Cardiac muscle cell (in vitro differentiated cells and primary cell): ENCODE measurements at regions not wholly inside any gene's neighbourhood (a gene's known extent, or its start where the extent isn't known, plus 50 kb on each side); places are given as distances from the start of the nearest gene placed in this dataset.
A peak's percentile ranks its signal among the peaks of the same experiment; 100 is the strongest.

Source experiments
- DNase-seq, 2 donors: peaks; one replicate each; pipeline versions ENCODE4 v3.0.0 to v3.0.0-alpha.2; 2010 to 2017; ENCODE audit warnings: low read depth in 1 of 2, low spot score in 1 of 2
- H3K27ac ChIP-seq: fragments of 200-600 bp; sonication (generic); 2 replicates; pipeline ENCODE4 v1.5.1; 2016
- H3K27me3 ChIP-seq: fragments of 200-600 bp; sonication (generic); 2 replicates; pipeline ENCODE4 v1.6.0; 2016; ENCODE audit warnings: control low read depth
- H3K36me3 ChIP-seq: fragments of 200-600 bp; sonication (generic); 2 replicates; pipeline ENCODE4 v1.5.1; 2016; ENCODE audit warnings: control low read depth
- H3K4me1 ChIP-seq: fragments of 200-600 bp; sonication (generic); 2 replicates; pipeline ENCODE4 v1.8.1; 2017; ENCODE audit warnings: low read depth, mild to moderate bottlenecking, mixed run types
- H3K4me3 ChIP-seq: fragments of 200-600 bp; sonication (generic); 2 replicates; pipeline ENCODE4 v1.5.1; 2016; ENCODE audit warnings: mild to moderate bottlenecking
- H3K9me3 ChIP-seq: fragments of 200-600 bp; sonication (generic); 2 replicates; pipeline ENCODE4 v1.5.1; 2017; ENCODE audit warnings: low read depth, mild to moderate bottlenecking, control low read depth
- CTCF ChIP-seq: IDR thresholded peaks from 2 replicates; pipeline ENCODE4 v1.5.1; 2012; ENCODE audit warnings: low read depth, mild to moderate bottlenecking, low read length

GRCh38 chr12:46535907-46536306 is 163.3 kb upstream of the SLC38A2 start:
- H3K27me3 ChIP-seq, result no peaks in the 10 kb centered on the region
- peak in 1 of 2 donors; percentile 46 for DNase-seq

DNA sequence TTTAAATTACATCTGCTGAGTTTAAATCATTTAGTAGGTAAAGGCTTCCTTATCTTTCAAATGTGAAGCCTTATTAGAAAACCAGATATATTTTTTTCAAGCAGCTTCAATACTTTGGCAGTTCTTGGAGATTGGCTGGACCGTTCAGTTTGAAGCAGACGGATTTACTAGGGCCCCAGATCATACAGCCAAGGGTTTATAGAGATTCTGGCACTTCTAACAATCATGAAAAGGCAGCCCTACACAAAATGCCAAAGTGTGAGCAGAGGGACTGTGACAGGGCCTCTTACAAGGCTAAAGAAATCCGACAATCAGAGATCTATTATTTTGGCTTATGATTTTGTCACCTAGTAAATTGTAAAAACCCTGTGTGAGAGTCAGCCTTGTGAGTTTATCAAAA is 162.8 kb upstream of the SLC38A2 start:
- Histone ChIP-seq H3K36me3 (no peaks in the 10 kb centered on the region), H3K4me1 (peaks cover 35% of the 10 kb centered on the region), H3K27ac (peak overlapping the region; percentile 91), H3K9me3 (no peaks in the 10 kb centered on the region), H3K4me3 (no peak overlapping the region), H3K27me3 (no peaks in the 10 kb centered on the region)
- no peak for TF ChIP-seq CTCF
- peak in 1 of 2 donors; percentile 48 for DNase-seq

More at GRCh38 chr12:46535907-46536306, 163.3 kb upstream of the SLC38A2 start:
- H3K27ac ChIP-seq, result peak overlapping the region; percentile 91
- no peaks in the 10 kb centered on the region for H3K36me3 ChIP-seq
- peaks cover 35% of the 10 kb centered on the region for H3K4me1 ChIP-seq
- no peaks in the 10 kb centered on the region for H3K9me3 ChIP-seq
- no peak overlapping the region for H3K4me3 ChIP-seq
- no peak for TF ChIP-seq CTCF

GRCh38 chr12:46534327-46534840 is 161.8 kb upstream of the SLC38A2 start:
- peaks cover 35% of the 10 kb centered on the region for H3K4me1 ChIP-seq
- DNase-seq, result peak in 1 of 2 donors; percentile 69
- H3K27ac ChIP-seq, result peak overlapping the region; percentile 91
- H3K27me3 ChIP-seq, result no peaks in the 10 kb centered on the region
- H3K36me3 ChIP-seq, result no peaks in the 10 kb centered on the region
- no peak overlapping the region for H3K4me3 ChIP-seq
- H3K9me3 ChIP-seq, result no peaks in the 10 kb centered on the region
- no peak for TF ChIP-seq CTCF

DNA sequence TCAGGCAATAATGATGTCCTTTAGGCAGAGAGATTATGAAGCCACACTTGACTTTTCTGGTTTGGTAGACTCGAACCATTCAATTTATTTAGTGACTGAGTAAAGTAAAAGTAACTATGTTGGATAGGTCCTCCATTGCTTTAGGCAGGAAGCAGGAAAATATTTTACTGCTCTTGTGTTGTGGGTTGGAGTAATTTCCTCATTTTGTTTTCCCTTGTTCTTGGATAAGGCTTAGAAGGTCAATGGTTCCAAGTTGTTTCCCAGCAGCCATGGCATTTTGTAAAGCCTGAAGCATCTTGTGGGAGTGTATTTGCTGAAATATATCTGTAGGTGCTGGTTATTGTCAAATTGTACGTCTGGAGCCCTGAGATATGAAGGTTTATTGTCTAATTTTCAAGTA is 161.2 kb upstream of the SLC38A2 start:
- peak in 1 of 2 donors; percentile 73 for DNase-seq
- no peaks in the 10 kb centered on the region for H3K9me3 ChIP-seq
- no peaks in the 10 kb centered on the region for H3K36me3 ChIP-seq
- TF ChIP-seq CTCF, result no peak
- H3K4me3 ChIP-seq, result no peak overlapping the region
- H3K27me3 ChIP-seq, result no peaks in the 10 kb centered on the region
- peak overlapping the region; percentile 91 for H3K27ac ChIP-seq
- H3K4me1 ChIP-seq, result peaks cover 34% of the 10 kb centered on the region

GRCh38 chr12:46531804-46532203 is 159.2 kb upstream of the SLC38A2 start:
- DNase-seq, result no peak
- no peak for TF ChIP-seq CTCF
- no peaks in the 10 kb centered on the region for H3K27me3 ChIP-seq
- no peaks in the 10 kb centered on the region for H3K36me3 ChIP-seq
- no peaks in the 10 kb centered on the region for H3K9me3 ChIP-seq
- H3K4me1 ChIP-seq, result peaks cover 30% of the 10 kb centered on the region
- H3K27ac ChIP-seq, result no peak overlapping the region
- H3K4me3 ChIP-seq, result no peak overlapping the region
